Middle frontal gyrus (tissue), 1 donor: ENCODE measurements at regions not wholly inside any gene's neighbourhood (a gene's known extent, or its start where the extent isn't known, plus 50 kb on each side); places are given as distances from the start of the nearest gene placed in this dataset.

Experiments used
- DNase-seq: peaks from one replicate; pipeline ENCODE4 v3.0.0-alpha.2; 2015; ENCODE audit warnings: low spot score; ENCODE audit errors: extremely low spot score

DNA sequence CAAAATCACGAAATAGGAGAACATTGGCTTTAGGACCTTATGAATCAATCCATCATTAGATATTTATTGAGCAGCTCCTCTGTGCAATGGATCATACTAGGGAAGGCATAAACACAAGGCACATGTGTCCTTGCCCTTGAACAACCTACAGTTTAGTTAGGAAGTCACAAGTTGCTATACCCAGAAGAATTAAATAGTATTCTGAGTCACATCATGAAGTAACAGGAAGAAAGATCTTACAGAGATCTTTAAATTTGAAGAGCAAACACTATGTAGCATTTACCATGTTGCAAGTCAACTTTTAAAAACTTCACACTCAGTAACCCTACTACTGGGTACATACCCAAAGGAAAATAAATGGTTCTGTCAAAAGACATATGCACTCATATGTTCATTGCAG, 355.2 kb upstream of the SLC14A2 start:
- DNase-seq = no peak

DNA sequence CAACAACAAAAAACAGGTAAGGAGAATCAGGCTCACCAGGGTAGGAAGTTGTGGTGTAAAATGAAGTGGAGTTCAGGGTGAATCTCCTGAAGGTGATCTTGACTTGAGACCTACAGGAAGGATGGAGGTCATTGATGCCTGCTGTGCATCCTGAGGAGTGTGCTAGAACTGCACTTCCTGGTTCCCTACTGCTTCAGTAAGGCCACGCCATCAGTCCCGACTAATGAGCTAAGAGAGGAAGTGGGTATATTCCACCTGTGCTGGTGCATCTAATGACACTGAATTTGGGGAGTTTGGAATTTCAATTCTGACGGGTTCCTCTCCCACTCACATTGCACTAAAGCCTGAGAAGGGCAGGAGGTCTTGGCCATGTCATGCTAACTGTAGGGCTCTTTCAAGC, 349.3 kb upstream of the SLC14A2 start:
- DNase-seq = no peak

- DNase-seq = no peak
Measured at GRCh38 chr18:45267622-45268021, 347.7 kb upstream of the SLC14A2 start.

DNA sequence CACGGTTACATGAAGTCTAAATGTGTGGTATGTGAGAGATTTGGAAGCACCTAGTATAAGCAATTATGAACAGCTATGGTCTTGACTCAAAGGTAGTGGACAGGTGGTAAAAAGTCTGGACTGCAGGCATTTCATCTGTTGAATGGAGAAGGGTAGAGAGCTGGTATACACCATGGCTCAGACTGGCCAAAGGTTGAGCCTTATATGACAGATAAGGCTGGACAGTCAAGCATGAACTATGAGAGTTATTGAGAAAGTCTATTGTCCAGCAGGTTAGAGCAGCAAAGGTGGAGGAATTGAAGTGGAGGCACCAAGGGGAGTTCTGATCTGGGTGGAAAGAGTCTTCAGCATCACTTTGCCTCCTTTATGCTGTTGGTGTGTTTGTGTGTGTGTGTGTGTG, 346.7 kb upstream of the SLC14A2 start:
- DNase-seq = no peak

DNA sequence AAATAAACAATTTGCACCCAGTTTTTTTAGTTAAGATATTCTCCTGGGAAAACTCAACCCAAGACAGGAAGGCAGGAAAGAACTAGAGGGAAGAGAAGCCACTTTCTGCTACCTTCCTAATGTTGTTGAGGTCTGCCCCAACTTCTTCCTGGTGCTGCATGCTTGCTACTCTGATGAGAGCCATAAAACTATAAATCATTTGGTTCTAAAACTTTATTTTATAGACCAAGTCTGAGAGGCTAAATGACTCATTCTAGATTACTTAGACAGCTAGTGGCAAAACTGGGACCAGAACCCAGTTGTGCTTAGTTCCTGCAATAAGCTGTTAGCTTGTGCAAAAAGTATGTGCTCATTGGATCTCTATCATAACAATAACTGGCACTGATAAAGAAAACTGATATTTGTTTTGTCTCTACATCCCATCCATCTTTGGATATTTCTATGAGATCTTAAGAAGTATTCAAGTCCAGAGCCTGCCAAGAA, 344.9 kb upstream of the SLC14A2 start:
- DNase-seq = no peak

GRCh38 chr18:45274026-45274425, 341.2 kb upstream of the SLC14A2 start:
- no peak for DNase-seq

DNA sequence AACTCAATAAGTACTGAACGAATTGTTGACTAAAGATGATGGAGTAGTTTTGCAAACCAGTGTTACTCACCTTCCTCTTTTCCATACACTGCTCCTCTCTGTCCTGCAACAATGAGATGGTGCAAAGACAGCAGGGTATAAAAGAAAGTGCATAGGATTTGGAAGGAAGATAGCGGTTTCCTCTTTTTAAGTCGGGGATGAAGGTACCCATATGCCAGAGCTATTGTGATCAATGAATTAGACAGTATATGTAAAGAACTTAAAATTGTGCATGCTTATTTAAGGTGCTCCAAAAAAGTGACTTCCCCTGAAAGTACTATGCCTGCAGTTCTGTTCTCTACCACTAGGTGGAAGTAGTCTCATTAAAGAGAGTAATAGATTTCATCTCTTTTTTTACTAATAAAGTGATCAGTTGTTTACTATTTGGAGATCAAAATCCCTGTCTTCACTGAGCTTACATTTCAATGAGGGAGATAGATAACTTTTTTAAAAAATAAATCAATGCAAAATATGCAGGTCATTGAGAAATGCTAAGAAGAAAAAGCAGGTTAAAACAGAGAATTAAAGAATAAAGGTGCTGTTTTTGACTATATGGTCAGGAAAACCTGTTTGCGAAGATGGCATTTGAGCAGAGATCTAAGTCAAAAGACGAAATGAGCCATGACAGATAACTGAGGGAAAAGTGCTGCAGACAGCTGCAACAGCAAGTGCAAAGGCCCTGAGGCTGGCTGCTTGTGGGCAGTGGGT, 339.7 kb upstream of the SLC14A2 start:
- DNase-seq = no peak

- no peak for DNase-seq
Measured at GRCh38 chr18:45276878-45277277, 338.4 kb upstream of the SLC14A2 start.

- DNase-seq = no peak
Measured at GRCh38 chr18:45277908-45278307, 337.4 kb upstream of the SLC14A2 start.

- DNase-seq = no peak
Measured at GRCh38 chr18:45280481-45281276, 334.6 kb upstream of the SLC14A2 start.

GRCh38 chr18:45282101-45282812, 333.0 kb upstream of the SLC14A2 start:
- DNase-seq = no peak

GRCh38 chr18:45284174-45284573, 331.1 kb upstream of the SLC14A2 start:
- no peak for DNase-seq

GRCh38 chr18:45284851-45285250, 330.4 kb upstream of the SLC14A2 start:
- DNase-seq = no peak

DNA sequence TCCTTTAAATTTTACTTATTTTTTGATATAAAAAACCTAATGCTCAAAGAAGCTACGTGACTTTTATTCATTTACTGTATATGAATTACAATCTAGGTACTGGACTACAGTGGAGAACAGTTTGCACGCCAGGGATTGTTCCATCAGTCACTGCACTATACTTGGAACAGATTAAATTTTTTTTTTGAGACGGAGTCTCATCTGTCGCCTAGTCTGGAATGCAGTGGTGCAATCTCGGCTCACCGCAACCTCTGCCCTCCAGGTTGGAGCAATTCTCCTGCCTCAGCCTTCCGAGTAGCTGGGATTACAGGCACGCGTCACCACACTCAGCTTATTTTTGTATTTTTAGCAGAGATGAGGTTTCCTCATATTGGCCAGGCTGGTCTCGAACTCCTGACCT, 330.0 kb upstream of the SLC14A2 start:
- no peak for DNase-seq

GRCh38 chr18:45286431-45286830, 328.8 kb upstream of the SLC14A2 start:
- DNase-seq = no peak

DNA sequence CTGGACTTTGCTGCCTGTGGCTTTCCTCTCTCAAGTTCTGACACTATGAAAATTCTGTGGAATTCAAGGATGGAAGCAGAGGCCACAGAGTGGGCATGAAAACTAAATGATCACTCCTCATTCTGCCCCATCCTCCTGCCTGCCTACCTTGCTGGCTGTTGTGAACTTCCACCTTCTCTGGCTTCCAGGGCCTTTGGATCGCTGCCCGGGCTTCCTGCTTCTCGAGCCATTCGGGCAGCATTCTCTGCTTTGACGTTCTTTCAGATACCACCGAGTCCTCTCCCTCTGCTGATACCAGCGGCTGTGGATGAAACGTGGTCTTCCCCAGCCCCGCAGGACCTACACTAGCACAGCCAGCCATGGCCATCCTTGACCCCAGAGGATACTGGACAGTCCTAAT, 327.7 kb upstream of the SLC14A2 start:
- no peak for DNase-seq

DNA sequence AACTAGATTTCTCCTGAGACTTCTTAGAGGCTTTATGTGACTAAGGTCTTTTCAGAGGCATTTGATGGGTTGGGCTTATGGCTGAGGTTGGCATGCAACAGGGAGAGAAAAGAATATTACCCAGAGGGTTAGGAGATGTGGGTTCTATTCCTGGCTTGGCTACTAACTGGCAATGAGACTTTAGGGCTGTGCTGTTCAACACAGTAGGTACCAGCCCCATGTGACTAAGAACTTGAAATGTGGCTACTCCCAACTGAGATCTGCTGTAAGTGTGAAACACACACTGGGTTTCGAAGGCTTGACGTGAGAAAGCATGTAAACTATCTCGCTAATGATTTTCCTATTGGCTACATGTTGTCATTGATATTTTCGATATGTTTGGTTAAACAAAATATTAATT, 324.9 kb upstream of the SLC14A2 start:
- DNase-seq = no peak

- no peak for DNase-seq
Measured at GRCh38 chr18:45291621-45292615, 323.4 kb upstream of the SLC14A2 start.

DNA sequence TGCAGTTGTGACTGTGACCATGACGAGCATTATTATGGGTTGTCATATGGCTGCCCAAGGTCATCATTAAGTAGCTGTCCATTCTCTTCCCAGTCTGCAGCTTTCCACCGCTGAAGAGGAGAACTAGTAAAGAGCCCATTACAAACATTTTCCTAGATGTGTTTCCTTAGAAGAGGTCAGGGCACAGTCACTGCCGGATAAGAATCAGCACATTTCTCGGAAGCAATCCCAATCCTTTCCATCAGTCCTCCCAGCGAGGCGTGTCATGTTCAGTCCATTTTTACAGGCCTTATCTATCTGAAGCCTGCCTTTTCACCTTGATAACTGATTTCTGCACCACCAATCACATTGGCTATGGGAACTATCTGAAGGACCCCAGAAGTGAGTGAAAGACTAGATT, 319.9 kb upstream of the SLC14A2 start:
- no peak for DNase-seq

GRCh38 chr18:45298986-45299385, 316.3 kb upstream of the SLC14A2 start:
- no peak for DNase-seq

GRCh38 chr18:45303026-45303425, 312.2 kb upstream of the SLC14A2 start:
- no peak for DNase-seq
